ENCODE measurements at regions not wholly inside any gene's neighbourhood (a gene's known extent, or its start where the extent isn't known, plus 50 kb on each side); places are given as distances from the start of the nearest gene placed in this dataset.
"Not testable (repeated sequence)": the region's sequence is repeated elsewhere in the genome, so short reads cannot be mapped to it uniquely, and the experiment has no call there.

- not testable (repeated sequence) for DNase-seq
Observed at GRCh38 chr4:32939222-32939621, 2219.1 kb downstream of the PCDH7 start.

- no peak for DNase-seq
Observed at GRCh38 chr4:32950866-32951265, 2230.7 kb downstream of the PCDH7 start.

GRCh38 chr4:32958586-32958985 lies 2238.4 kb downstream of the PCDH7 start:
- DNase-seq: no peak

GRCh38 chr4:32962100-32962499 lies 2241.9 kb downstream of the PCDH7 start:
- DNase-seq: no peak

- DNase-seq: no peak
Observed at GRCh38 chr4:32985256-32985655, 2265.1 kb downstream of the PCDH7 start.

- DNase-seq: no peak
Observed at GRCh38 chr4:32986236-32986635, 2266.1 kb downstream of the PCDH7 start.

- no peak for DNase-seq
Observed at GRCh38 chr4:32987111-32987510, 2266.9 kb downstream of the PCDH7 start.

GRCh38 chr4:32988165-32988811 lies 2268.1 kb downstream of the PCDH7 start:
- no peak for DNase-seq

GRCh38 chr4:32991663-32992062 lies 2271.5 kb downstream of the PCDH7 start:
- DNase-seq: no peak

GRCh38 chr4:32994981-32995881 lies 2275.1 kb downstream of the PCDH7 start:
- DNase-seq: no peak

GRCh38 chr4:33013282-33013681 lies 2293.1 kb downstream of the PCDH7 start:
- DNase-seq: no peak

- no peak for DNase-seq
Observed at GRCh38 chr4:33025236-33025635, 2305.1 kb downstream of the PCDH7 start.

- no peak for DNase-seq
Observed at GRCh38 chr4:33029976-33030375, 2309.8 kb downstream of the PCDH7 start.

- no peak for DNase-seq
Observed at GRCh38 chr4:33031328-33031727, 2311.2 kb downstream of the PCDH7 start.

GRCh38 chr4:33037464-33037863 lies 2317.3 kb downstream of the PCDH7 start:
- no peak for DNase-seq

GRCh38 chr4:33045334-33045733 lies 2325.2 kb downstream of the PCDH7 start:
- DNase-seq: no peak

GRCh38 chr4:33052241-33052640 lies 2332.1 kb downstream of the PCDH7 start:
- no peak for DNase-seq

- DNase-seq: no peak
Observed at GRCh38 chr4:33054161-33054560, 2334.0 kb downstream of the PCDH7 start.

- DNase-seq: no peak
Observed at GRCh38 chr4:33054656-33055196, 2334.6 kb downstream of the PCDH7 start.

GRCh38 chr4:33057736-33058135 lies 2337.6 kb downstream of the PCDH7 start:
- DNase-seq: no peak

GRCh38 chr4:33058998-33059397 lies 2338.8 kb downstream of the PCDH7 start:
- no peak for DNase-seq

- DNase-seq: no peak
Observed at GRCh38 chr4:33060674-33061542, 2340.7 kb downstream of the PCDH7 start.

GRCh38 chr4:33061727-33062126 lies 2341.6 kb downstream of the PCDH7 start:
- DNase-seq: no peak
